Choroid plexus epithelial cell (primary cell): ENCODE measurements at regions not wholly inside any gene's neighbourhood (a gene's known extent, or its start where the extent isn't known, plus 50 kb on each side); places are given as distances from the start of the nearest gene placed in this dataset.
A peak's percentile ranks its signal among the peaks of the same experiment; 100 is the strongest.
"Not testable (repeated sequence)": the region's sequence is repeated elsewhere in the genome, so short reads cannot be mapped to it uniquely, and the experiment has no call there.

ENCODE experiments used
- DNase-seq: peaks from one replicate; pipeline ENCODE4 v3.0.0-alpha.2; 2010; ENCODE audit warnings: low read depth
- H3K4me3 ChIP-seq: 2 replicates; pipeline ENCODE4 v1.5.1; 2011; ENCODE audit warnings: low read depth, mild to moderate bottlenecking, control low read depth, low read length, moderate library complexity
- TF ChIP-seq, protein P1 (sequence below): conservative IDR thresholded peaks from 2 replicates; pipeline ENCODE4 v1.5.1; 2011; ENCODE audit warnings: low read depth, mild to moderate bottlenecking, control low read depth, inconsistent platforms, low read length, moderate library complexity

GRCh38 chr13:82963226-82964099 lies 918.8 kb downstream of the SLITRK1 start:
- H3K4me3 ChIP-seq, result no peak overlapping the region
- DNase-seq, result peak; percentile 47
- TF ChIP-seq, protein P1, sequence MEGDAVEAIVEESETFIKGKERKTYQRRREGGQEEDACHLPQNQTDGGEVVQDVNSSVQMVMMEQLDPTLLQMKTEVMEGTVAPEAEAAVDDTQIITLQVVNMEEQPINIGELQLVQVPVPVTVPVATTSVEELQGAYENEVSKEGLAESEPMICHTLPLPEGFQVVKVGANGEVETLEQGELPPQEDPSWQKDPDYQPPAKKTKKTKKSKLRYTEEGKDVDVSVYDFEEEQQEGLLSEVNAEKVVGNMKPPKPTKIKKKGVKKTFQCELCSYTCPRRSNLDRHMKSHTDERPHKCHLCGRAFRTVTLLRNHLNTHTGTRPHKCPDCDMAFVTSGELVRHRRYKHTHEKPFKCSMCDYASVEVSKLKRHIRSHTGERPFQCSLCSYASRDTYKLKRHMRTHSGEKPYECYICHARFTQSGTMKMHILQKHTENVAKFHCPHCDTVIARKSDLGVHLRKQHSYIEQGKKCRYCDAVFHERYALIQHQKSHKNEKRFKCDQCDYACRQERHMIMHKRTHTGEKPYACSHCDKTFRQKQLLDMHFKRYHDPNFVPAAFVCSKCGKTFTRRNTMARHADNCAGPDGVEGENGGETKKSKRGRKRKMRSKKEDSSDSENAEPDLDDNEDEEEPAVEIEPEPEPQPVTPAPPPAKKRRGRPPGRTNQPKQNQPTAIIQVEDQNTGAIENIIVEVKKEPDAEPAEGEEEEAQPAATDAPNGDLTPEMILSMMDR, result no peak

- no peak overlapping the region for H3K4me3 ChIP-seq
- peak; percentile 8 for DNase-seq
- TF ChIP-seq, protein P1, result no peak
Measured at GRCh38 chr13:82962397-82962796, 919.9 kb downstream of the SLITRK1 start.

DNA sequence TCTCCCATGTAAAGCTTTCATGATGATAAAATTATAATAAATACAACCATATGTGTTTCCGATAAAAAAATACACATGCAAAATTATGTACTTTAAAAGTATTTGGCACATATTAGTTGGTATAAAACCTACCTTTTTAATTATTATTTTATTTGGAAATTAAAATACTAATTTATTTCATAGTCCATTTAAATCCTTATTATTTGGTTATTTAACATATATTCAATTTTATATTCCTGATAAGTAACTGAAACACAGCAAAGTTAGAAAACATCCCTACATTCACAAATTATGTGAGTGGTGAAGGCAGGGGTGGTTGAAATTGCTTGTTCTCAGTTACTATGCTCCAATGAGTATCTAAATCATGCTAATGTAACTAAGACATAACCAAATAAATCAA lies 920.5 kb downstream of the SLITRK1 start:
- H3K4me3 ChIP-seq, result no peak overlapping the region
- no peak for DNase-seq
- TF ChIP-seq, protein P1, result no peak

GRCh38 chr13:82952336-82952735 lies 929.9 kb downstream of the SLITRK1 start:
- DNase-seq, H3K4me3 ChIP-seq: not testable (repeated sequence)

- H3K4me3 ChIP-seq, result no peak overlapping the region
- DNase-seq, result peak; percentile 7
- TF ChIP-seq, protein P1, result no peak
Measured at GRCh38 chr13:82947683-82948082, 934.6 kb downstream of the SLITRK1 start.

DNA sequence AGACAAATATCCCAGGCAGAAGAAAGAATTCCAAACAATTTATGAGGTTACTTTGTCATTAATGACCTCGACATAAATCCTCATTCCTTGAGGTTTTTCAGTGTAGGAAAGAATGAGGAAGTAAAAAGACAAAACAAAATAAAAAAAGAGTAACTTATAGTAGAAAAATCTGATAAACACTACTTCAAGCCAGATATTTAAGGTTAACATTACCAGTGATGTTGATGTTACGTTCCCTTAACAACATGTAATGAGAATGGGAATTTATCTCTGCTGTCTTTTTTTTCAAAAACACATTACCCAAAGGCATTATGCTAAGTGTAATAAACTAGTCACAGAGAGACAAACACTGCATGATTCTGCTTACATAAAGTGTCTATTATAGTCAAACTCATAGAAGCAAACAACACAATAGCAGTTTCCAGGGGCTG lies 935.1 kb downstream of the SLITRK1 start:
- DNase-seq, result peak; percentile 40
- H3K4me3 ChIP-seq, result no peak overlapping the region
- TF ChIP-seq, protein P1, result no peak

DNA sequence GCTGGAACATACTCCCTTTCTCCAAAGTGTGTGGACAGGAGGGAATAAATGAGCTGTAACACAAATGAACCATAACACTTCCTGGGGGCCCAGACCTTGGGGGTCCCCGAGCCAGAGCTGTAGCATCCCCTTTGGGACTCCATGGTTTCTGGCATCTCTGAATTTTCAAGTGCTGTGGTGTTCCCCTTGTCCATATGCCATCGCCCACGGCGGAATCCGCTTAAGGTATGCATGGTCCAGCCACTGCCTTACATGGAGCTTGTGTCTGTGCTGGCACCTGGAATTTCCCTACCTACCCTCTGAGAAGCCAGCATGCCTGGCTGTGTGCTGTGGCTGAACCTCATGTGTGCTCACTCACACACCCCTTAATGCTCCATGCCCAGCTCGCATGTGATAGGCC lies 943.6 kb downstream of the SLITRK1 start:
- no peak for DNase-seq
- TF ChIP-seq, protein P1, result no peak
- H3K4me3 ChIP-seq, result no peak overlapping the region
